IPS-15b (cell line): ENCODE measurements at regions not wholly inside any gene's neighbourhood (a gene's known extent, or its start where the extent isn't known, plus 50 kb on each side); places are given as distances from the start of the nearest gene placed in this dataset.

Source experiments
- H3K27me3 ChIP-seq: one replicate; pipeline ENCODE4 v1.6.1; 2013; ENCODE audit warnings: low read length; ENCODE audit not compliant: control insufficient read depth, insufficient read depth
- H3K36me3 ChIP-seq: one replicate; pipeline ENCODE4 v1.6.1; 2013; ENCODE audit warnings: low read length; ENCODE audit not compliant: control insufficient read depth, insufficient read depth
- H3K4me1 ChIP-seq: one replicate; pipeline ENCODE4 v1.6.1; 2013; ENCODE audit warnings: mild to moderate bottlenecking, low read length; ENCODE audit not compliant: control insufficient read depth, insufficient read depth
- H3K4me3 ChIP-seq: one replicate; pipeline ENCODE4 v1.5.1; 2013; ENCODE audit warnings: low read depth, low read length
- H3K9ac ChIP-seq: one replicate; pipeline ENCODE4 v1.6.1; 2013; ENCODE audit warnings: low read depth, mild to moderate bottlenecking, low read length
- H3K9me3 ChIP-seq: one replicate; pipeline ENCODE4 v1.6.1; 2013; ENCODE audit warnings: mild to moderate bottlenecking, low read length; ENCODE audit not compliant: control insufficient read depth, insufficient read depth

- Histone ChIP-seq H3K27me3 (no peaks in the 10 kb centered on the region), H3K4me1 (no peaks in the 10 kb centered on the region), H3K36me3 (no peaks in the 10 kb centered on the region), H3K4me3 (no peak overlapping the region), H3K9ac (no peak overlapping the region), H3K9me3 (no peaks in the 10 kb centered on the region)
Measured at GRCh38 chr11:115005663-115006062, 327.3 kb downstream of the NXPE2 start.

GRCh38 chr11:115007851-115008250 is 329.5 kb downstream of the NXPE2 start:
- no peaks in the 10 kb centered on the region for H3K9me3 ChIP-seq
- H3K9ac ChIP-seq: no peak overlapping the region
- no peaks in the 10 kb centered on the region for H3K36me3 ChIP-seq

GRCh38 chr11:115008799-115009198 is 330.5 kb downstream of the NXPE2 start:
- Histone ChIP-seq H3K36me3 (no peaks in the 10 kb centered on the region), H3K4me1 (no peaks in the 10 kb centered on the region), H3K9ac (no peak overlapping the region), H3K9me3 (no peaks in the 10 kb centered on the region), H3K27me3 (no peaks in the 10 kb centered on the region), H3K4me3 (no peak overlapping the region)

More at GRCh38 chr11:115007851-115008250, 329.5 kb downstream of the NXPE2 start:
- H3K4me3 ChIP-seq: no peak overlapping the region
- no peaks in the 10 kb centered on the region for H3K4me1 ChIP-seq
- H3K27me3 ChIP-seq: no peaks in the 10 kb centered on the region

- no peaks in the 10 kb centered on the region for H3K27me3 ChIP-seq
- no peaks in the 10 kb centered on the region for H3K36me3 ChIP-seq
- no peak overlapping the region for H3K4me3 ChIP-seq
- H3K9ac ChIP-seq: no peak overlapping the region
- H3K4me1 ChIP-seq: no peaks in the 10 kb centered on the region
- H3K9me3 ChIP-seq: no peaks in the 10 kb centered on the region
Measured at GRCh38 chr11:115017529-115017928, 339.2 kb downstream of the NXPE2 start.

GRCh38 chr11:115030166-115030565 is 351.8 kb downstream of the NXPE2 start:
- H3K36me3 ChIP-seq: no peaks in the 10 kb centered on the region
- no peak overlapping the region for H3K4me3 ChIP-seq
- no peak overlapping the region for H3K9ac ChIP-seq
- no peaks in the 10 kb centered on the region for H3K27me3 ChIP-seq
- no peaks in the 10 kb centered on the region for H3K9me3 ChIP-seq
- no peaks in the 10 kb centered on the region for H3K4me1 ChIP-seq

- no peak overlapping the region for H3K9ac ChIP-seq
- no peaks in the 10 kb centered on the region for H3K9me3 ChIP-seq
- no peak overlapping the region for H3K4me3 ChIP-seq
- H3K36me3 ChIP-seq: no peaks in the 10 kb centered on the region
- no peaks in the 10 kb centered on the region for H3K4me1 ChIP-seq
- H3K27me3 ChIP-seq: no peaks in the 10 kb centered on the region
Measured at GRCh38 chr11:115036406-115037180, 358.3 kb downstream of the NXPE2 start.

GRCh38 chr11:115042002-115042401 is 363.7 kb downstream of the NXPE2 start:
- no peaks in the 10 kb centered on the region for H3K27me3 ChIP-seq
- H3K9me3 ChIP-seq: no peaks in the 10 kb centered on the region
- no peak overlapping the region for H3K4me3 ChIP-seq
- no peaks in the 10 kb centered on the region for H3K36me3 ChIP-seq
- H3K9ac ChIP-seq: no peak overlapping the region
- H3K4me1 ChIP-seq: no peaks in the 10 kb centered on the region

GRCh38 chr11:115047631-115048030 is 369.3 kb downstream of the NXPE2 start:
- no peaks in the 10 kb centered on the region for H3K27me3 ChIP-seq
- H3K36me3 ChIP-seq: no peaks in the 10 kb centered on the region
- H3K4me3 ChIP-seq: no peak overlapping the region
- H3K9me3 ChIP-seq: no peaks in the 10 kb centered on the region
- no peaks in the 10 kb centered on the region for H3K4me1 ChIP-seq
- H3K9ac ChIP-seq: no peak overlapping the region

GRCh38 chr11:115049796-115050195 is 371.5 kb downstream of the NXPE2 start:
- Histone ChIP-seq H3K4me3 (no peak overlapping the region), H3K27me3 (no peaks in the 10 kb centered on the region), H3K36me3 (no peaks in the 10 kb centered on the region), H3K4me1 (no peaks in the 10 kb centered on the region), H3K9me3 (no peaks in the 10 kb centered on the region), H3K9ac (no peak overlapping the region)

GRCh38 chr11:115050756-115051155 is 372.4 kb downstream of the NXPE2 start:
- Histone ChIP-seq H3K36me3 (no peaks in the 10 kb centered on the region), H3K9ac (no peak overlapping the region), H3K27me3 (no peaks in the 10 kb centered on the region), H3K4me1 (no peaks in the 10 kb centered on the region), H3K4me3 (no peak overlapping the region), H3K9me3 (no peaks in the 10 kb centered on the region)

- Histone ChIP-seq H3K9ac (no peak overlapping the region), H3K4me3 (no peak overlapping the region), H3K36me3 (no peaks in the 10 kb centered on the region), H3K9me3 (no peaks in the 10 kb centered on the region), H3K27me3 (no peaks in the 10 kb centered on the region), H3K4me1 (no peaks in the 10 kb centered on the region)
Measured at GRCh38 chr11:115051938-115052590, 373.7 kb downstream of the NXPE2 start.

GRCh38 chr11:115052601-115053000 is 374.3 kb downstream of the NXPE2 start:
- Histone ChIP-seq H3K4me1 (no peaks in the 10 kb centered on the region), H3K4me3 (no peak overlapping the region), H3K9me3 (no peaks in the 10 kb centered on the region), H3K27me3 (no peaks in the 10 kb centered on the region), H3K9ac (no peak overlapping the region), H3K36me3 (no peaks in the 10 kb centered on the region)
